Neural cell (in vitro differentiated cells): ENCODE measurements at regions not wholly inside any gene's neighbourhood (a gene's known extent, or its start where the extent isn't known, plus 50 kb on each side); places are given as distances from the start of the nearest gene placed in this dataset.
A peak's percentile ranks its signal among the peaks of the same experiment; 100 is the strongest.

Experiments used
- H2AFZ ChIP-seq: fragments of 200-600, 300-800 bp; sonication (generic), shearing (Covaris generic); 2 replicates; pipeline ENCODE4 v1.6.0; 2014; ENCODE audit warnings: low read depth, mild to moderate bottlenecking, antibody characterized with exemption, low read length, moderate library complexity
- H3F3A ChIP-seq: fragments of 200-600 bp; shearing (Covaris generic); 2 replicates; pipeline ENCODE4 v1.6.1; 2016; ENCODE audit warnings: mild to moderate bottlenecking, moderate library complexity, mixed read lengths, antibody characterized with exemption, low read length; ENCODE audit not compliant: insufficient read depth, poor library complexity, severe bottlenecking
- H3K27ac ChIP-seq: fragments of 200-600, 300-800 bp; sonication (generic), shearing (Covaris generic); 2 replicates; pipeline ENCODE4 v1.5.1; 2014; ENCODE audit warnings: mild to moderate bottlenecking, low read length, moderate library complexity
- H3K27me3 ChIP-seq: fragments of 300-800, 200-600 bp; sonication (generic), shearing (Covaris generic); 2 replicates; pipeline ENCODE4 v1.6.0; 2014; ENCODE audit warnings: mild to moderate bottlenecking, low read depth, low read length, moderate library complexity; ENCODE audit not compliant: insufficient read depth
- H3K36me3 ChIP-seq: fragments of 300-800, 200-600 bp; sonication (generic), shearing (Covaris generic); 2 replicates; pipeline ENCODE4 v1.5.1; 2014; ENCODE audit warnings: mild to moderate bottlenecking, antibody characterized with exemption, low read length, moderate library complexity; ENCODE audit not compliant: insufficient read depth
- H3K4me2 ChIP-seq: fragments of 300-800, 200-600 bp; sonication (generic), shearing (Covaris generic); 2 replicates; pipeline ENCODE4 v1.6.0; 2014; ENCODE audit warnings: mild to moderate bottlenecking, low read length
- H3K4me3 ChIP-seq: fragments of 300-800, 200-600 bp; sonication (generic), shearing (Covaris generic); 2 replicates; pipeline ENCODE4 v1.5.1; 2014; ENCODE audit warnings: mild to moderate bottlenecking, low read length, moderate library complexity
- H3K79me2 ChIP-seq: fragments of 200-600 bp; shearing (Covaris generic); replicated peaks from 2 replicates; pipeline ENCODE4 v1.6.0; 2014; ENCODE audit warnings: mild to moderate bottlenecking, low read length, moderate library complexity; ENCODE audit not compliant: insufficient read depth
- H3K9ac ChIP-seq: fragments of 300-800, 200-600 bp; sonication (generic), shearing (Covaris generic); 2 replicates; pipeline ENCODE4 v1.6.1; 2016; ENCODE audit warnings: mild to moderate bottlenecking, low read length, mixed read lengths
- H3K9me2 ChIP-seq: fragments of 200-600 bp; shearing (Covaris generic); 2 replicates; pipeline ENCODE4 v1.6.1; 2016; ENCODE audit warnings: mild to moderate bottlenecking, low read length, mixed read lengths; ENCODE audit not compliant: insufficient read depth
- H3K9me3 ChIP-seq: fragments of 200-600, 300-800 bp; sonication (generic), shearing (Covaris generic); 2 replicates; pipeline ENCODE4 v1.6.1; 2016; ENCODE audit warnings: mild to moderate bottlenecking, mixed run types, low read length, moderate library complexity, mixed read lengths
- H4K20me1 ChIP-seq: fragments of 200-600 bp; shearing (Covaris generic); 2 replicates; pipeline ENCODE4 v1.6.1; 2016; ENCODE audit warnings: mild to moderate bottlenecking, mixed run types; ENCODE audit not compliant: insufficient read depth
- CTCF ChIP-seq: fragments of 450-650 bp; IDR thresholded peaks from 2 replicates; pipeline ENCODE4 v1.5.1; 2014; ENCODE audit warnings: antibody characterized with exemption, mild to moderate bottlenecking, moderate library complexity; ENCODE audit not compliant: poor library complexity, severe bottlenecking
- EP300 ChIP-seq: fragments of 450-650 bp; conservative IDR thresholded peaks from 2 replicates; pipeline ENCODE4 v1.6.1; 2014; ENCODE audit warnings: antibody characterized with exemption, mild to moderate bottlenecking, moderate library complexity; ENCODE audit not compliant: poor library complexity, severe bottlenecking
- EZH2 ChIP-seq: fragments of 200-600, 300-800 bp; shearing (Covaris generic), sonication (generic); IDR thresholded peaks from 2 replicates; pipeline ENCODE4 v1.6.1; 2014; ENCODE audit warnings: antibody characterized with exemption, low read length, borderline replicate concordance, mild to moderate bottlenecking; ENCODE audit not compliant: insufficient read depth, poor library complexity, severe bottlenecking
- MXI1 ChIP-seq: fragments of 450-650 bp; conservative IDR thresholded peaks from 2 replicates; pipeline ENCODE4 v1.6.1; 2014; ENCODE audit warnings: antibody characterized with exemption, mild to moderate bottlenecking; ENCODE audit not compliant: poor library complexity, severe bottlenecking
- POLR2AphosphoS5 ChIP-seq: IDR thresholded peaks from 2 replicates; pipeline ENCODE4 v1.6.1; 2012
- RAD21 ChIP-seq: fragments of 450-650 bp; conservative IDR thresholded peaks from 2 replicates; pipeline ENCODE4 v1.6.1; 2014; ENCODE audit warnings: antibody characterized with exemption, mild to moderate bottlenecking, moderate library complexity
- REST ChIP-seq: IDR thresholded peaks from 2 replicates; pipeline ENCODE4 v1.6.1; 2012; ENCODE audit warnings: borderline replicate concordance
- SMC3 ChIP-seq: fragments of 450-650 bp; conservative IDR thresholded peaks from 2 replicates; pipeline ENCODE4 v1.6.1; 2014; ENCODE audit warnings: antibody characterized with exemption, mild to moderate bottlenecking, moderate library complexity; ENCODE audit not compliant: poor library complexity
- TAF1 ChIP-seq: IDR thresholded peaks from 2 replicates; pipeline ENCODE4 v1.6.1; 2012; ENCODE audit warnings: low read depth

GRCh38 chr18:45255197-45255890, 359.9 kb upstream of the SLC14A2 start:
- Histone ChIP-seq H3K4me3 (no peak overlapping the region), H3K4me2 (no peak overlapping the region), H3K27me3 (no peaks in the 10 kb centered on the region), H3K9ac (no peak overlapping the region), H3K27ac (no peak overlapping the region), H3K9me2 (no peaks in the 10 kb centered on the region), H4K20me1 (no peaks in the 10 kb centered on the region), H2AFZ (no peak overlapping the region), H3K9me3 (no peaks in the 10 kb centered on the region), H3K36me3 (no peaks in the 10 kb centered on the region), H3K79me2 (no peaks in the 10 kb centered on the region), H3F3A (no peaks in the 10 kb centered on the region)
- TF ChIP-seq EZH2: no peak
- TF ChIP-seq RAD21: peak; percentile 33
- TF ChIP-seq MXI1: no peak

DNA sequence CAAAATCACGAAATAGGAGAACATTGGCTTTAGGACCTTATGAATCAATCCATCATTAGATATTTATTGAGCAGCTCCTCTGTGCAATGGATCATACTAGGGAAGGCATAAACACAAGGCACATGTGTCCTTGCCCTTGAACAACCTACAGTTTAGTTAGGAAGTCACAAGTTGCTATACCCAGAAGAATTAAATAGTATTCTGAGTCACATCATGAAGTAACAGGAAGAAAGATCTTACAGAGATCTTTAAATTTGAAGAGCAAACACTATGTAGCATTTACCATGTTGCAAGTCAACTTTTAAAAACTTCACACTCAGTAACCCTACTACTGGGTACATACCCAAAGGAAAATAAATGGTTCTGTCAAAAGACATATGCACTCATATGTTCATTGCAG, 355.2 kb upstream of the SLC14A2 start:
- Histone ChIP-seq H3K9me3 (no peaks in the 10 kb centered on the region), H2AFZ (no peak overlapping the region)
- TF ChIP-seq SMC3: no peak
- no peak for TF ChIP-seq TAF1
- TF ChIP-seq EP300: no peak
- TF ChIP-seq EZH2: no peak
- TF ChIP-seq CTCF: no peak
- TF ChIP-seq REST: no peak

GRCh38 chr18:45266023-45266422, 349.3 kb upstream of the SLC14A2 start:
- H3K36me3 ChIP-seq: no peaks in the 10 kb centered on the region
- H3K79me2 ChIP-seq: no peaks in the 10 kb centered on the region
- H4K20me1 ChIP-seq: no peaks in the 10 kb centered on the region
- H3K9ac ChIP-seq: no peak overlapping the region
- no peaks in the 10 kb centered on the region for H3K9me3 ChIP-seq
- H3K4me2 ChIP-seq: no peak overlapping the region
- no peaks in the 10 kb centered on the region for H3K27me3 ChIP-seq
- H3K27ac ChIP-seq: no peak overlapping the region
- no peaks in the 10 kb centered on the region for H3F3A ChIP-seq
- no peaks in the 10 kb centered on the region for H3K9me2 ChIP-seq
- no peak overlapping the region for H2AFZ ChIP-seq
- H3K4me3 ChIP-seq: no peak overlapping the region
- no peak for TF ChIP-seq EP300
- TF ChIP-seq SMC3: no peak
- TF ChIP-seq POLR2AphosphoS5: no peak
- no peak for TF ChIP-seq TAF1
- no peak for TF ChIP-seq EZH2
- TF ChIP-seq CTCF: no peak
- no peak for TF ChIP-seq RAD21
- TF ChIP-seq MXI1: no peak
- no peak for TF ChIP-seq REST

More for the DNA sequence above, 355.2 kb upstream of the SLC14A2 start:
- no peaks in the 10 kb centered on the region for H3F3A ChIP-seq
- no peak overlapping the region for H3K27ac ChIP-seq
- no peak overlapping the region for H3K4me2 ChIP-seq
- no peaks in the 10 kb centered on the region for H3K36me3 ChIP-seq
- H3K9ac ChIP-seq: no peak overlapping the region
- no peaks in the 10 kb centered on the region for H3K9me2 ChIP-seq
- H4K20me1 ChIP-seq: no peaks in the 10 kb centered on the region
- H3K4me3 ChIP-seq: no peak overlapping the region
- H3K27me3 ChIP-seq: no peaks in the 10 kb centered on the region
- H3K79me2 ChIP-seq: no peaks in the 10 kb centered on the region
